ENCODE measurements at regions not wholly inside any gene's neighbourhood (a gene's known extent, or its start where the extent isn't known, plus 50 kb on each side); places are given as distances from the start of the nearest gene placed in this dataset.

GRCh38 chr9:88028338-88028737 lies 54.0 kb upstream of the CDK20 start (continued):
- TF ChIP-seq OVOL3 (tag by site-specific recombination; IDR thresholded peaks at IDR 0.05) (no peak), ZNF157 (tag by site-specific recombination; IDR thresholded peaks at IDR 0.05) (no peak), ZNF214 (tag by site-specific recombination; IDR thresholded peaks at IDR 0.05; ENCODE audit: borderline replicate concordance) (no peak), ZSCAN30 (tag by site-specific recombination; IDR thresholded peaks at IDR 0.05) (no peak), ZNF292 (tag by site-specific recombination; IDR thresholded peaks at IDR 0.05; ENCODE audit: borderline replicate concordance, low read depth) (no peak), HOXA7 (CRISPR knock-in tag; IDR thresholded peaks at IDR 0.05; ENCODE audit: borderline replicate concordance) (no peak)
- TF ChIP-seq, protein P1, sequence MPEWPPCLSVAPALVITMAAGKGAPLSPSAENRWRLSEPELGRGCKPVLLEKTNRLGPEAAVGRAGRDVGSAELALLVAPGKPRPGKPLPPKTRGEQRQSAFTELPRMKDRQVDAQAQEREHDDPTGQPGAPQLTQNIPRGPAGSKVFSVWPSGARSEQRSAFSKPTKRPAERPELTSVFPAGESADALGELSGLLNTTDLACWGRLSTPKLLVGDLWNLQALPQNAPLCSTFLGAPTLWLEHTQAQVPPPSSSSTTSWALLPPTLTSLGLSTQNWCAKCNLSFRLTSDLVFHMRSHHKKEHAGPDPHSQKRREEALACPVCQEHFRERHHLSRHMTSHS (tag by site-specific recombination; IDR thresholded peaks at IDR 0.05): no peak

DNA sequence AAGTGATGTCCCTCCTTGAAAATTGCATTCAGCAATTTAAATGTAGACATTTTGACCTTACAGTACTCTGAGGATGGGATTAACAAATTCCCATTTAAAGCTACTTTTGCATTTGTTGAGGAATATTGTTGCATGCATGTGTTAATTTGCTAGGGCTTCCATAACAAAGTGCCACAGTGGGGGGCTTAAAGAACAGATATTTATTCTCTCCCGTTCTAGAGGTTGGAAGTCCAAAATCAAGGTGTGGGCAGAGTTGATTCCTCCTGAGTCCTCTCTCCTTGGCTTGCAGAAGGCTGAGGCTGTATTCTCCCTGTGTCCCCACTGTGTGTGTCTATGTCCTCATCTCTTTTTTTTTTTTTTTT lies 51.8 kb upstream of the CDK20 start:
- Histone ChIP-seq H3K4me3 (ENCODE audit: low read depth, low read length) (no peak overlapping the region), H3K4me1 (ENCODE audit: control insufficient read depth, insufficient read depth, low read length) (no peaks in the 10 kb centered on the region), H3K9me3 (ENCODE audit: control insufficient read depth, insufficient read depth, low read depth, low read length) (no peaks in the 10 kb centered on the region), H3K36me3 (ENCODE audit: control insufficient read depth in 2 of 2, insufficient read depth in 1 of 2, low read length in 2 of 2) (no peaks in the 10 kb centered on the region), H3K27ac (ENCODE audit: extremely low read depth, low read depth, low read length) (no peak overlapping the region)
- CTCF ChIA-PET: interaction anchor here (0.6 kb wide), 1 partner anchor 144 kb away, joined by 5 read pairs; no protein-coding TSS in a partner anchor
- POLR2A ChIA-PET: no interaction called here
- TF ChIP-seq, protein P2, sequence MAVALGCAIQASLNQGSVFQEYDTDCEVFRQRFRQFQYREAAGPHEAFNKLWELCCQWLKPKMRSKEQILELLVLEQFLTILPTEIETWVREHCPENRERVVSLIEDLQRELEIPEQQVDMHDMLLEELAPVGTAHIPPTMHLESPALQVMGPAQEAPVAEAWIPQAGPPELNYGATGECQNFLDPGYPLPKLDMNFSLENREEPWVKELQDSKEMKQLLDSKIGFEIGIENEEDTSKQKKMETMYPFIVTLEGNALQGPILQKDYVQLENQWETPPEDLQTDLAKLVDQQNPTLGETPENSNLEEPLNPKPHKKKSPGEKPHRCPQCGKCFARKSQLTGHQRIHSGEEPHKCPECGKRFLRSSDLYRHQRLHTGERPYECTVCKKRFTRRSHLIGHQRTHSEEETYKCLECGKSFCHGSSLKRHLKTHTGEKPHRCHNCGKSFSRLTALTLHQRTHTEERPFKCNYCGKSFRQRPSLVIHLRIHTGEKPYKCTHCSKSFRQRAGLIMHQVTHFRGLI (tag by site-specific recombination; IDR thresholded peaks at IDR 0.05): no peak
- TF ChIP-seq ZNF157 (tag by site-specific recombination; IDR thresholded peaks at IDR 0.05) (no peak), ZNF223 (tag by site-specific recombination; IDR thresholded peaks at IDR 0.05) (no peak)
- TF ChIP-seq, protein P3, sequence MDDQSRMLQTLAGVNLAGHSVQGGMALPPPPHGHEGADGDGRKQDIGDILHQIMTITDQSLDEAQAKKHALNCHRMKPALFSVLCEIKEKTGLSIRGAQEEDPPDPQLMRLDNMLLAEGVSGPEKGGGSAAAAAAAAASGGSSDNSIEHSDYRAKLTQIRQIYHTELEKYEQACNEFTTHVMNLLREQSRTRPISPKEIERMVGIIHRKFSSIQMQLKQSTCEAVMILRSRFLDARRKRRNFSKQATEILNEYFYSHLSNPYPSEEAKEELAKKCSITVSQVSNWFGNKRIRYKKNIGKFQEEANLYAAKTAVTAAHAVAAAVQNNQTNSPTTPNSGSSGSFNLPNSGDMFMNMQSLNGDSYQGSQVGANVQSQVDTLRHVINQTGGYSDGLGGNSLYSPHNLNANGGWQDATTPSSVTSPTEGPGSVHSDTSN (CRISPR knock-in tag; IDR thresholded peaks at IDR 0.05): no peak

DNA sequence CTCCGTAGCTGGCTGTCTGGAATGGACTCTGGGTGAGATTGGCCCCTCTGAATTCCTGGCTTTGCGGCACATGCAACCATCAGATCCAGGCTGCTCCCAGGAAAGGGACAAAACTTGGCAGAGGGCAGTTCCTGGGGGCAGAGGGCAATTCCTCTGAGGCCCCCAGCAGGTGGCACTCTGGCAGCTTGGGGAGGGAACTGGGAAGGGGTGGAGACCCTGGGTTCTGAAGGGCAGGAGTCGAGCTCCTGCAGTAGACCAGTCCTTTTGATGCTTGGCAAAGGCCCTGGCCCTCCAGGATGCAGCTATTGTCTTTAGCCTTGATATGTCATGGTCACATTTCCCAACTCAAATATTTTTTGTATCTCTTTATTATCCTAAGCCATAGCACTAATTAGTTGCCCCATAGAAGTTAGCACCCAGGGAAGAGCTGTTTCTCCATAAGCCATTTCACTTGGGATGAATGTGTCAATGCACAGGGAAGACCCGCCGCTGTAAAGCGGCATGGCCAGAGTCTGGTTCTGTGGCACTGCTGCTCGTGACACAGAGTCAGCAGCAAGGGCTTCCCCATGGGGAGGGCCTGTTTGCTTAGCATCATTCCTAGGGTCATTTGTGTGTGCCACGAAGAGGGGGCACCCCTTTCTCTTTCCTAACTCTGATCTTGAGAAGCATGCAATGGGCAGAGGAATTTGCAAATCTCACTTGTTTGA lies 51.2 kb upstream of the CDK20 start:
- no peak for TF ChIP-seq ZNF404 (tag by site-specific recombination; IDR thresholded peaks at IDR 0.05)
- no peak for TF ChIP-seq REPIN1 (tag by site-specific recombination; IDR thresholded peaks at IDR 0.05; ENCODE audit: low read depth)
- TF ChIP-seq ZNF121 (tag by site-specific recombination; IDR thresholded peaks at IDR 0.05): no peak
- no peak for TF ChIP-seq ZBTB8A (tag by site-specific recombination; IDR thresholded peaks at IDR 0.05)
- TF ChIP-seq, protein P4, sequence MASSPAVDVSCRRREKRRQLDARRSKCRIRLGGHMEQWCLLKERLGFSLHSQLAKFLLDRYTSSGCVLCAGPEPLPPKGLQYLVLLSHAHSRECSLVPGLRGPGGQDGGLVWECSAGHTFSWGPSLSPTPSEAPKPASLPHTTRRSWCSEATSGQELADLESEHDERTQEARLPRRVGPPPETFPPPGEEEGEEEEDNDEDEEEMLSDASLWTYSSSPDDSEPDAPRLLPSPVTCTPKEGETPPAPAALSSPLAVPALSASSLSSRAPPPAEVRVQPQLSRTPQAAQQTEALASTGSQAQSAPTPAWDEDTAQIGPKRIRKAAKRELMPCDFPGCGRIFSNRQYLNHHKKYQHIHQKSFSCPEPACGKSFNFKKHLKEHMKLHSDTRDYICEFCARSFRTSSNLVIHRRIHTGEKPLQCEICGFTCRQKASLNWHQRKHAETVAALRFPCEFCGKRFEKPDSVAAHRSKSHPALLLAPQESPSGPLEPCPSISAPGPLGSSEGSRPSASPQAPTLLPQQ (tag by site-specific recombination; IDR thresholded peaks at IDR 0.05): no peak
- no peak for TF ChIP-seq ZNF23 (tag by site-specific recombination; IDR thresholded peaks at IDR 0.05; ENCODE audit: borderline replicate concordance)
- no peak for TF ChIP-seq ZNF501 (tag by site-specific recombination; IDR thresholded peaks at IDR 0.05)
- no peak for TF ChIP-seq ZNF596 (tag by site-specific recombination; IDR thresholded peaks at IDR 0.05)
- TF ChIP-seq ZNF521 (tag by site-specific recombination; IDR thresholded peaks at IDR 0.05): no peak
- TF ChIP-seq ZNF175 (tag by site-specific recombination; IDR thresholded peaks at IDR 0.05): no peak
- no peak for TF ChIP-seq OVOL3 (tag by site-specific recombination; IDR thresholded peaks at IDR 0.05)
- TF ChIP-seq ZNF843 (tag by site-specific recombination; IDR thresholded peaks at IDR 0.05): no peak
- TF ChIP-seq, protein P5, sequence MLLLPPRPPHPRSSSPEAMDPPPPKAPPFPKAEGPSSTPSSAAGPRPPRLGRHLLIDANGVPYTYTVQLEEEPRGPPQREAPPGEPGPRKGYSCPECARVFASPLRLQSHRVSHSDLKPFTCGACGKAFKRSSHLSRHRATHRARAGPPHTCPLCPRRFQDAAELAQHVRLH (tag by site-specific recombination; IDR thresholded peaks at IDR 0.05): no peak
- no peak for TF ChIP-seq ZNF423 (tag by site-specific recombination; IDR thresholded peaks at IDR 0.05)
- no peak for TF ChIP-seq KLF9 (tag by site-specific recombination; IDR thresholded peaks at IDR 0.05; ENCODE audit: low read depth)
- Histone ChIP-seq H3K4me3 (ENCODE audit: low read depth, low read length) (no peak overlapping the region), H3K36me3 (ENCODE audit: control insufficient read depth in 2 of 2, insufficient read depth in 1 of 2, low read length in 2 of 2) (no peaks in the 10 kb centered on the region), H3K9me3 (ENCODE audit: control insufficient read depth, insufficient read depth, low read depth, low read length) (no peaks in the 10 kb centered on the region), H3K27ac (ENCODE audit: extremely low read depth, low read depth, low read length) (no peak overlapping the region), H3K4me1 (ENCODE audit: control insufficient read depth, insufficient read depth, low read length) (no peaks in the 10 kb centered on the region)
- CTCF ChIA-PET: interaction anchor here (0.6 kb wide), 1 partner anchor 145 kb away, joined by 5 read pairs; no protein-coding TSS in a partner anchor
- POLR2A ChIA-PET: no interaction called here

Data from HEK293 (cell line).